Omental fat pad (tissue), 3 donors: ENCODE measurements at regions not wholly inside any gene's neighbourhood (a gene's known extent, or its start where the extent isn't known, plus 50 kb on each side); places are given as distances from the start of the nearest gene placed in this dataset.
A peak's percentile ranks its signal among the peaks of the same experiment; 100 is the strongest.

ENCODE experiments used
- ATAC-seq: fragments of 150-250 bp; one replicate; pipeline ENCODE4 v1.9.1; 2016; ENCODE audit warnings: mild to moderate bottlenecking, moderate library complexity; ENCODE audit not compliant: low FRiP score
- DNase-seq: peaks from one replicate; pipeline ENCODE4 v3.0.0-alpha.2; 2019; ENCODE audit warnings: low spot score
- CTCF ChIP-seq, 3 donors: fragments of 450-650 bp; IDR thresholded peaks; one replicate each; pipeline ENCODE4 v1.5.1; 2016 to 2017; ENCODE audit warnings: antibody characterized with exemption in 3 of 3, mild to moderate bottlenecking in 3 of 3, moderate library complexity in 2 of 3

- no peak for ATAC-seq
- no peak for TF ChIP-seq CTCF (IDR thresholded peaks at IDR 0.05)
- DNase-seq = no peak
These were observed 249.7 kb upstream of the MAP3K1 start for GRCh38 chr5:56565644-56566043.

DNA sequence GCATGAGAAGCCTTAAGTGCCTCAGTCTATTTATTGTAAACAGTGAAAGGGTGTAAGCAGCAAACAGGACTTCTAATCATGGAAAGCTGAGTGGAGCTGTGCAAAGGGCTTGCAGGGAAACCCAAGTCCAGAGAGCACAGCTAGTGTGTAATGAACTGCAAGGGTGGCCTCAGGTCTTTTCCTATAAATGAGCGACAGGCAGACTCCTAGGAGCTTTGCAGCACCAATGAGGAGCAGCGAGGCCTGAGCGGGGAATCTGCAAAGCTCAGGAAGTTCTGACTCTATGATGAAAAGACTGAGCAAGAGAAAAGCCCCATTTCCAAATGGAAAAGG is 250.1 kb upstream of the MAP3K1 start:
- peak; percentile 33 for ATAC-seq
- no peak for DNase-seq
- TF ChIP-seq CTCF (IDR thresholded peaks at IDR 0.05) = no peak

GRCh38 chr5:56564541-56565282 is 250.6 kb upstream of the MAP3K1 start:
- no peak for TF ChIP-seq CTCF (IDR thresholded peaks at IDR 0.05)

GRCh38 chr5:56561455-56561854 is 253.9 kb upstream of the MAP3K1 start:
- TF ChIP-seq CTCF (IDR thresholded peaks at IDR 0.05) = no peak
- DNase-seq (no peak), ATAC-seq (no peak)

More at GRCh38 chr5:56564541-56565282, 250.6 kb upstream of the MAP3K1 start:
- peak; percentile 14 for ATAC-seq
- DNase-seq = no peak

GRCh38 chr5:56558131-56558745 is 257.1 kb upstream of the MAP3K1 start:
- DNase-seq (no peak), ATAC-seq (no peak)
- no peak for TF ChIP-seq CTCF (IDR thresholded peaks at IDR 0.05)

- no peak for ATAC-seq
- no peak for DNase-seq
- no peak for TF ChIP-seq CTCF (IDR thresholded peaks at IDR 0.05)
These were observed 258.2 kb upstream of the MAP3K1 start for GRCh38 chr5:56557198-56557597.
